Muscle layer of duodenum (tissue), 2 donors: ENCODE measurements at regions not wholly inside any gene's neighbourhood (a gene's known extent, or its start where the extent isn't known, plus 50 kb on each side); places are given as distances from the start of the nearest gene placed in this dataset.

ENCODE experiments used
- H3K27ac ChIP-seq: one replicate; pipeline ENCODE4 v1.7.0; 2013; ENCODE audit warnings: mild to moderate bottlenecking, low read length
- H3K27me3 ChIP-seq: one replicate; pipeline ENCODE4 v1.7.0; 2013; ENCODE audit warnings: low read depth, mild to moderate bottlenecking, control low read depth, low read length
- H3K36me3 ChIP-seq, 2 donors: one replicate each; pipeline ENCODE4 v1.7.0; 2013; ENCODE audit warnings: low read length in 2 of 2, control low read depth in 1 of 2, mild to moderate bottlenecking in 1 of 2; ENCODE audit not compliant: insufficient read depth in 2 of 2, control insufficient read depth in 1 of 2
- H3K4me1 ChIP-seq, 2 donors: one replicate each; pipeline ENCODE4 v1.7.0; 2013; ENCODE audit warnings: low read length in 2 of 2, mild to moderate bottlenecking in 2 of 2, control low read depth in 1 of 2, moderate library complexity in 1 of 2; ENCODE audit not compliant: insufficient read depth in 2 of 2, control insufficient read depth in 1 of 2
- H3K4me3 ChIP-seq, 2 donors: one replicate each; pipeline ENCODE4 v1.7.0; 2013; ENCODE audit warnings: low read length in 2 of 2, low read depth in 1 of 2, mild to moderate bottlenecking in 1 of 2
- H3K9me3 ChIP-seq, 2 donors: one replicate each; pipeline ENCODE4 v1.7.0; 2013; ENCODE audit warnings: low read length in 2 of 2, control low read depth in 1 of 2, mild to moderate bottlenecking in 1 of 2; ENCODE audit not compliant: control insufficient read depth in 1 of 2
- donor health status: healthy.

DNA sequence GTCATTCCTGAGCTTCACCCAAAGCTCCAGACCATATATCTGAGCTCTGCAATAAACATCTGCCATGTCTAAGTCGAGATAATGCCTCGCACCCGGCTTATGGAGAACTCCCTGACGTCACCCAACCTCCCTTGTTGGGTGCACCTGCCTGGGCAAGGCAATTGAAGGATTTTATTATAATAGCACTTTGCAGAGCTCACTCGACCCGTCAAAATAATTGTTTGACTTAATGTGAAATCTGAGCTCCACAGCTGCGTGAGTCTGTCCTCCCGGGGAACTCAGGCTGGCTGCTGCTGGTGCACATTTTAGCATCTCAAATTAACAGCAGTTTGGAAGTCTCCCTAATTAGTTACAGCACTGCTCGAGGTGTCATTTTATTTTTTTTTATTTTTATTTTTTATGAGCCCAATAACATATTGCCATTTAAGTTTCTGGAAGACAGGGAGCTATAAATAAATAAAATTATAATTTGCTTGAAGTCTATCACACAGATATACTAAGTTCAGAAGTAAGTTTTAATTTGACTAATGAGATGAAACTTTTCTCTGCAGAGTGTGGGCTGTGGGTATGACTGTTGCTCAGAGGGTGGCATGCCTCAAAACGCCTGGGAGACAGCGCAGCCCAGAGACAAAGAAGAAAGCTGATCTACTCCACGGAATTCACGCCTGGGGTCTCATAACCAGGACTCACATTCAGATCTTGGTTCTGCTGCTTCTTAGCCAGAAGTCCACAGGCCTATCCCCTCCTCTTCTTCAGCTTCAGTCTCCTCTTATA, 401.4 kb upstream of the C16orf82 start:
- H3K27ac ChIP-seq, result no peak overlapping the region

DNA sequence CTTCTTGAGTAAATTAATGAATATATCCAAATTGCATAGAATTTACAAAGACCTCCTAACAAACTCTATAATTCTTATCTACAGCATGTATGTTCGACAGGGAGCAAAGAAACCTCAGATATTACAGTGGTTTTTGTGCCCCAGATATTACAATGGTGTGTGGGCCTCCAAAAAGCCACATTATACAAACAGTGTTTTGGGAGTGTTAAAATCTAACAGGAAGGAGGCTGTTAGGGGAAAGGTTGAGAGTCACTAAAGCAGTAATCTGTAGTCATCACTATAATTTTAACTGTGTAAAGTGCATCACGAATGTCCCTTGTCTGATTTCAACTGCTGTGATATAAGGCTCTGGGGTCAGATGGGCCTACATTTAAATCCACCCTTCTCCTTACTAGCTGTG, 400.2 kb upstream of the C16orf82 start:
- Histone ChIP-seq H3K4me3 (no peak overlapping the region), H3K27me3 (no peaks in the 10 kb centered on the region), H3K4me1 (no peaks in the 10 kb centered on the region), H3K36me3 (no peaks in the 10 kb centered on the region), H3K9me3 (peaks cover 3 to 8% of the 10 kb centered on the region in 2 donors), H3K27ac (no peak overlapping the region)

More for the DNA sequence above, 401.4 kb upstream of the C16orf82 start:
- H3K9me3 ChIP-seq, result peaks cover 2 to 3% of the 10 kb centered on the region in 2 donors
- H3K27me3 ChIP-seq, result no peaks in the 10 kb centered on the region
- no peaks in the 10 kb centered on the region for H3K4me1 ChIP-seq
- no peaks in the 10 kb centered on the region for H3K36me3 ChIP-seq
- H3K4me3 ChIP-seq, result no peak overlapping the region

DNA sequence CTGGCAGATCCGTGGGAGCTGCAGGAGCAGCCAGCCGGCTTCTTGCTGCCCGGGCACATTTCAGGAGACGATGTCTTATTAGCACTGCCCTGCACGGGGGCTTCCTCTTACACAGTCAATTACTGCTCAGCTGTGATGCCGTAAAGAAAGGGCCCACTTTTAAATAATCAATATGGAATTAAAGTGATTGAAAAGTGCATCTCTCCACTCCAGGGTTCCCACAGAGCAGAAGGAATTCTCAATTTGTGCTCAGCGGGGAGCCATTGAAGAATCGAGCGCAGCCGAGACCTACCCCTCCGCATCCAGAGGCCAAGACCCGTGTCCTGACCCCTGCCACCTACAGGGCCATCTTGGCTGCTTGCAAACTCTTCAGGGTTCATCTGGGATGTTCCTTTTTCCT, 399.4 kb upstream of the C16orf82 start:
- Histone ChIP-seq H3K4me1 (no peaks in the 10 kb centered on the region), H3K27me3 (no peaks in the 10 kb centered on the region), H3K9me3 (peaks cover 3 to 8% of the 10 kb centered on the region in 2 donors), H3K27ac (no peak overlapping the region), H3K4me3 (no peak overlapping the region), H3K36me3 (no peaks in the 10 kb centered on the region)

DNA sequence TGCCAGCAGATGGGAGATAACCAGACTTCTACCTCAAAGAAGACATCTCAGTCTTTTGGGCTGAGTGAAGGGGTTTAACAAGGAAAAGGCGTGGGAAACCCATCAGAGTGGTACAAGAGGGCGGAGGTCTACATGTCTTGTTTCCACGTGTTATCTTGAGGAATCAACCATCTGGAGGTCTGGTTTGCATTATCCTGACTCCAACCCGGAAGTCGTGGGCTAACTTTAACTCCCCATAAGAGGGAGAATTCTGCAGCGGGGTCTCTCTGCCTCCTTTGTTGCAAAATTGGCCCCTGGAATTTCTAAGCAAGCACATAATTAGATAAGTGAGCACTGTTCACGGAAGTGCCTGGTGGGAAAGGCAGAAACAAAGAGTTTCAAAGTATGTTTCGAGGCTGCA, 398.7 kb upstream of the C16orf82 start:
- no peak overlapping the region for H3K4me3 ChIP-seq
- H3K4me1 ChIP-seq, result no peaks in the 10 kb centered on the region
- H3K9me3 ChIP-seq, result peaks cover 3 to 8% of the 10 kb centered on the region in 2 donors
- H3K36me3 ChIP-seq, result no peaks in the 10 kb centered on the region
- H3K27ac ChIP-seq, result no peak overlapping the region
- no peaks in the 10 kb centered on the region for H3K27me3 ChIP-seq

DNA sequence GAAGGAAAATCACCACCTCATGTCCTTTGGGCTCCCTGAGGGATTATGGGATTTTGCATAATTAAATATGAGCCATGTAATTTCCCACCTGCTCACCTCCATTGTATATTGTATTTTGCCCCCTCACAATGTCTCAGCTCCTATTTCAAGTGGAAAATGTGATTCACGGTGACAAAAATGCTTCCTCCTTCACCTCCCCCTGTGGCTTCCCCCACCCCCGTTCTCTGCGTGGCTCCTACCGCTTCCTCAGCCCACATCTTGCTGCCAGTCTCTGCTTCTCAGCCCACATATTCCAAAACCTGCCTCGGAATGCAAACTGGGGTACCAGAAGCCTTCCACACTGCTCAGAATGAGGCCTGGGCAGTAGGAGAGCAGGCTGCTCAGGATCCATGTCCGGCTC, 394.5 kb upstream of the C16orf82 start:
- no peak overlapping the region for H3K27ac ChIP-seq
- no peaks in the 10 kb centered on the region for H3K27me3 ChIP-seq
- peaks cover 3 to 8% of the 10 kb centered on the region in 2 donors for H3K9me3 ChIP-seq
- no peaks in the 10 kb centered on the region for H3K36me3 ChIP-seq
- no peak overlapping the region for H3K4me3 ChIP-seq
- H3K4me1 ChIP-seq, result no peaks in the 10 kb centered on the region

DNA sequence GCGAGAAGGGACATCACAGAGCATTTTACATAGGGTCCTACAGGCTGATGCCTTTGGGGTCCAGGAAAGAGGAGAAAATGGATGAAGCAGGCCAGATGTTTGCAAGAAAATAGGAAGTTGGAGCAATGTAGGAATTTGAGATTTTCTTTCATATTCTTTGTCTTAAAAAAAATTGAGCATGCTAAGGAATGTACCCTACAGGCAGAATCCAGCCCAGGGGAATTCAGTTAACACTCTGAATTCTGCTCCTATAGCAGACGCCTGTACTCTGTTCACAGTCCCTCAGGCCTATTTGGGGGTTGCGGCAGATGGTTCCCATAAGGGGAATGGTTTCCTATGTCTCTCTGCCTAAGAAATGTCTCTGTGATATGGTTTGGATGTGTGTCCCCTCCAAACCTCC, 393.7 kb upstream of the C16orf82 start:
- Histone ChIP-seq H3K27ac (no peak overlapping the region), H3K4me3 (no peak overlapping the region), H3K27me3 (no peaks in the 10 kb centered on the region), H3K4me1 (no peaks in the 10 kb centered on the region), H3K9me3 (peaks cover 3 to 8% of the 10 kb centered on the region in 2 donors), H3K36me3 (no peaks in the 10 kb centered on the region)

DNA sequence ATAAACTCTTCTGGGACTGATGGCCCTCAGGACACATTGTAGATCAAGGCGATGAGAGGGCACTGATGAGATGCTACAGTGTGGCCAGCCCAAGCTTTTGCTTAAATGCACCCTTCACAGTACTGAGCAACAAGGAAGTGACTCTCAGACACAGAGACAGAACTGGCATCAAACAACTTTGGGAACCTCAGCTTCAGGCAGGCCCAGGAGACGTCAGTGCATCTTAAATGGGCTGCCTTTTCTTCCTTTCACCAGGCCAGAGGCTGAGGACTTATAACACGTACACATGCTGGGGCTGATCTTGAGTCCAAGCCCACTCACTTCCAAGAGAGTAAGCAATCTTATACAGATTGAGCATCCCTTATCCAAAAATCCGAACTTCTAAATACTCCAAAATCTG, 386.1 kb upstream of the C16orf82 start:
- H3K9me3 ChIP-seq, result no peaks in the 10 kb centered on the region
- no peaks in the 10 kb centered on the region for H3K36me3 ChIP-seq
- no peak overlapping the region for H3K27ac ChIP-seq
- no peaks in the 10 kb centered on the region for H3K4me1 ChIP-seq
- H3K27me3 ChIP-seq, result no peaks in the 10 kb centered on the region
- H3K4me3 ChIP-seq, result no peak overlapping the region

DNA sequence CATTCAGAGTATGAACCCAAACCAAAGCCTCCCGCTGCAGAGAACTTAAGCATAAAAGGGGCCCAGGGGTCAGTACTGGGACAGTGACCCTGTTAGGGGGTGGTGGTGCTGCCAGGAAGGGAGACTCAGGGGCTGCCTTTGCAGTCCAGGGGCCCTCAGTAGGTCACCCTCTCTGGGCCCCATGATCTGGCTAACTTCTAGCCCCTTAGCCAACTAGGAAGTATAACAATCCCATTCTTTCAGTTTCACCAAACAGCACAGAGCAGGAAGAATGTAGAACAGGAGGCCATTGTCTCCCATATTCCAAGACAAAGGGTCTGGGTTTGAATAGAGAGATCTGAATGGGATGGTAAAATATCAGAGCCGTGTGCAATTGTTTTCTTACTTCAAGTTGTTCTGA, 378.6 kb upstream of the C16orf82 start:
- Histone ChIP-seq H3K27me3 (no peaks in the 10 kb centered on the region), H3K27ac (no peak overlapping the region), H3K9me3 (no peaks in the 10 kb centered on the region), H3K4me1 (no peaks in the 10 kb centered on the region), H3K4me3 (no peak overlapping the region), H3K36me3 (no peaks in the 10 kb centered on the region)

DNA sequence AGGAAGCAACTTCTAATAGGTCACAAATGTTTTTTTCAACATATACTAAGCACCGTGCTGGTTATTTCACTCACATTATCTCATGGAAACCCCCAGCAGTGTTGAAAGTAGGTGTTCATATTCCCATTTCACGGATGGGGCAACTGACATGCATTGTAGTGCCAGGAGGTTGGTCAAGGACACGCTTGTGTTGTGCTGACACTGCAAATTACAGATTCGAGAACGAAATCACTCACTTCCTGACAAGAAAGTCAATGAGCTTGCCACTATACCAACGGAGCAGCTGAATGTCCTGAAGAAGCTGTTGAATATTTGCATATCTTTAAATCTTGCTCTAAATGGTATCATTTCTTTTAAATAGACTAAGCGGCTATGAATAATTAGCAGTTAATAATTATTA, 378.0 kb upstream of the C16orf82 start:
- H3K36me3 ChIP-seq, result no peaks in the 10 kb centered on the region
- H3K9me3 ChIP-seq, result no peaks in the 10 kb centered on the region
- no peaks in the 10 kb centered on the region for H3K27me3 ChIP-seq
- H3K4me1 ChIP-seq, result no peaks in the 10 kb centered on the region
- H3K27ac ChIP-seq, result no peak overlapping the region
- H3K4me3 ChIP-seq, result no peak overlapping the region

DNA sequence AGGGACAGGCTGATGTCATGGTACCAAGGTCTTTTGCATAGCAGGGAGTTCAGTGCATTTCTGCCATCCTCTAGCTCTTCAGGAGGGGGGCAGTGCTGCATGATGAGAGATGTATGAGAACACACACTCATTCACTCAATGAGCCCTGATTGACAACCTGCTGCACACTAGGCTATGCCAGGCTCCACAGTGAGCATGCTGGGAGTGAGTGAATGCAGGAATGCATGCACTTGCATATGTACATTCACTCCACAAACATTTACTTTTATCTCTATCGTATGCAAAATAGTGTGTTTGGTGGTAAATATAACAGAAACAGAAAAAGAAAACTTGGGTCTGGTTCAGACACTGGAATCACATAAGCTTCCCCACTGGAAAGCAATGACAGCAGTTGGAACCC, 374.1 kb upstream of the C16orf82 start:
- no peaks in the 10 kb centered on the region for H3K9me3 ChIP-seq
- no peaks in the 10 kb centered on the region for H3K27me3 ChIP-seq
- no peak overlapping the region for H3K4me3 ChIP-seq
- H3K36me3 ChIP-seq, result no peaks in the 10 kb centered on the region
- no peak overlapping the region for H3K27ac ChIP-seq
- H3K4me1 ChIP-seq, result no peaks in the 10 kb centered on the region

DNA sequence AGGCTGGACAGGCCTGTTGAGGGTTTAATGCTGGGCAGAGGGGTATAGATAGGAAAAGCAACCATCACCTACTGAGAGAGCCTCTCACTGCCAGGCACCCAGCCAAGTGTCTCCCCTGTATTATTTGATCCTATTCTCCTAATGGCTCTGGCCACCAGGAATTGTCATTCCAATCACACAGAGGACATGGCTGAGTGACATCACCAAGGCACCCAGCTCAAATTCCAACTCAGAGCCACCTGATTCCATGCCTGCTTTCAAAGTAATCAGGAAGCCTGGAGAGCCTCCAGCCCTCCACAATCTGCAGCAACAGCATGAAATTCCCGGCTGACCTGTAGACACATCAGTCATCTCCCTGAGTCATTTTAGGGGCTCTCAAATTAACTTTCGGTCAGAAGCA, 368.9 kb upstream of the C16orf82 start:
- Histone ChIP-seq H3K27ac (no peak overlapping the region), H3K4me1 (no peaks in the 10 kb centered on the region), H3K27me3 (no peaks in the 10 kb centered on the region), H3K36me3 (no peaks in the 10 kb centered on the region), H3K4me3 (no peak overlapping the region), H3K9me3 (no peaks in the 10 kb centered on the region)

DNA sequence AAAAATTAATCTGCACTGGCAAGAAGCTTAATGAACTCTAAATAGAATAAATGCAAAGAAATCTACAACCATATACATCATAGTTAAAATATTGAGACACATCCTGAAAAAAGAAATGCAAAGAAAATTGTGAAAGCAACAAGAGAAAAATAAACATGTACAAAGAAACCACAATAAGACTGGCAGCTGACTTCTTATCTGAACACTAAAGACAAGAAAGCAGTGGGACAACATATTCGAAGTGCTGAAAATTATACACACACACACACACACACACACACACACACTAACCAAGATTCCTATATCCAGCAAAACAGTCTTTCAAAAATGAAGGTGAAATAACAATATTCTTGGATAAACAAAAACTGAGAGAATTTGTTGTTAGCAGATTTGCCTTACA, 366.5 kb upstream of the C16orf82 start:
- Histone ChIP-seq H3K4me1 (no peaks in the 10 kb centered on the region), H3K36me3 (no peaks in the 10 kb centered on the region), H3K4me3 (no peak overlapping the region), H3K27ac (no peak overlapping the region), H3K27me3 (no peaks in the 10 kb centered on the region), H3K9me3 (no peaks in the 10 kb centered on the region)
